B cell (primary cell): ENCODE measurements at regions not wholly inside any gene's neighbourhood (a gene's known extent, or its start where the extent isn't known, plus 50 kb on each side); places are given as distances from the start of the nearest gene placed in this dataset.

Source experiments
- ATAC-seq: fragments of 200-7000 bp; cut with Tn5 transposase; one replicate; pipeline ENCODE4 v1.10.0; 2021; ENCODE audit warnings: low read depth, mild to moderate bottlenecking, moderate number of reproducible peaks, moderate library complexity
- CTCF ChIA-PET: fragments of 350-600 bp; sonication (Branson Sonifier 250); formaldehyde crosslinking; loops from one replicate; lab custom pipeline; 2021; ENCODE audit warnings: antibody characterized with exemption, inconsistent platforms; lab: Charles Lee
- POLR2A ChIA-PET: fragments of 350-600 bp; sonication (Branson Sonifier 250); formaldehyde crosslinking; loops from one replicate; lab custom pipeline; 2021; ENCODE audit warnings: antibody characterized with exemption; lab: Charles Lee
- DNase-seq: peaks from one replicate; pipeline ENCODE4 v3.0.0; 2013
- H2AFZ ChIP-seq: 2 replicates; pipeline ENCODE4 v1.6.1; 2012; ENCODE audit warnings: mild to moderate bottlenecking, low read depth, low read length; ENCODE audit not compliant: insufficient read depth, poor library complexity, severe bottlenecking
- H3K27ac ChIP-seq, 2 donors: 1 replicate in 1 of 2; 2 replicates in 1 of 2; pipeline ENCODE4 v1.5.1; 2012 to 2013; ENCODE audit warnings: low read length in 2 of 2, mild to moderate bottlenecking in 2 of 2, moderate library complexity in 1 of 2
- H3K27me3 ChIP-seq, 4 experiments: fragments of 200-600 bp in 1 of 4; sonication (generic) in 1 of 4; replicated peaks in 1 of 4; 1 replicate in 2 of 4; 2 replicates in 2 of 4; pipeline versions ENCODE4 v1.6.1 to v1.7.0; 2013 to 2016; ENCODE audit warnings: low read length in 3 of 4, mild to moderate bottlenecking in 2 of 4, mixed read lengths in 1 of 4, moderate library complexity in 1 of 4; ENCODE audit not compliant: insufficient read depth in 4 of 4, control insufficient read depth in 3 of 4; ENCODE audit errors: control extremely low read depth in 1 of 4
- H3K36me3 ChIP-seq, 2 experiments: replicated peaks in 1 of 2; 1 replicate in 1 of 2; 2 replicates in 1 of 2; pipeline versions ENCODE4 v1.6.1 to v1.7.1; 2013; ENCODE audit warnings: low read length in 1 of 2; ENCODE audit not compliant: insufficient read depth in 2 of 2, control insufficient read depth in 1 of 2; ENCODE audit errors: control extremely low read depth in 1 of 2, extremely low read depth in 1 of 2
- H3K4me1 ChIP-seq, 2 donors: fragments of 200-600 bp in 1 of 2; sonication (generic) in 1 of 2; 1 replicate in 1 of 2; 2 replicates in 1 of 2; pipeline versions ENCODE4 v1.5.1 to v1.6.1; 2013 to 2017; ENCODE audit warnings: low read length in 2 of 2; ENCODE audit not compliant: control insufficient read depth in 2 of 2, insufficient read depth in 2 of 2
- H3K4me2 ChIP-seq: replicated peaks from 2 replicates; pipeline ENCODE3; 2012; ENCODE audit warnings: mild to moderate bottlenecking, low read depth, low read length; ENCODE audit not compliant: poor library complexity, severe bottlenecking
- H3K4me3 ChIP-seq, 5 experiments: fragments of 200-600 bp in 1 of 5; sonication (generic) in 1 of 5; 1 replicate in 3 of 5; 2 replicates in 2 of 5; pipeline versions ENCODE4 v1.5.1 to v1.7.0; 2011 to 2016; ENCODE audit warnings: low read length in 4 of 5, mild to moderate bottlenecking in 4 of 5, low read depth in 2 of 5, control low read depth in 1 of 5, moderate library complexity in 1 of 5; ENCODE audit not compliant: insufficient read depth in 1 of 5; ENCODE audit errors: control extremely low read depth in 1 of 5, extremely low read depth in 1 of 5
- H3K79me2 ChIP-seq: fragments of 200-600 bp; sonication (generic); one replicate; pipeline ENCODE4 v1.6.0; 2016; ENCODE audit warnings: low read length; ENCODE audit not compliant: control insufficient read depth, insufficient read depth
- H3K9ac ChIP-seq: fragments of 200-600 bp; sonication (generic); 2 replicates; pipeline ENCODE4 v1.6.1; 2017; ENCODE audit warnings: mild to moderate bottlenecking, low read length, moderate library complexity
- H3K9me3 ChIP-seq, 3 donors: one replicate each; pipeline versions ENCODE4 v1.6.1 to v1.7.1; 2013; ENCODE audit warnings: low read length in 2 of 3; ENCODE audit not compliant: control insufficient read depth in 2 of 3, insufficient read depth in 1 of 3; ENCODE audit errors: control extremely low read depth in 1 of 3
- H4K20me1 ChIP-seq: 2 replicates; pipeline ENCODE4 v1.6.0; 2012; ENCODE audit warnings: mild to moderate bottlenecking, low read length; ENCODE audit not compliant: insufficient read depth, control insufficient read depth, poor library complexity, severe bottlenecking
- H3K27ac Mint-ChIP-seq: one replicate; pipeline ENCODE4 v1.8.0; 2021; ENCODE audit warnings: mixed read lengths
- H3K27me3 Mint-ChIP-seq: one replicate; pipeline ENCODE4 v1.8.0; 2021; ENCODE audit warnings: mixed read lengths
- H3K4me1 Mint-ChIP-seq: one replicate; pipeline ENCODE4 v1.8.0; 2021; ENCODE audit warnings: mixed read lengths
- H3K4me3 Mint-ChIP-seq: one replicate; pipeline ENCODE4 v1.8.0; 2021; ENCODE audit warnings: mixed read lengths
- H3K9me3 Mint-ChIP-seq: one replicate; pipeline ENCODE4 v1.8.0; 2022; ENCODE audit warnings: mixed read lengths; ENCODE audit not compliant: insufficient read depth
- CTCF ChIP-seq: fragments of 200-600 bp; IDR thresholded peaks from one replicate; pipeline ENCODE4 v1.8.0; 2022; ENCODE audit warnings: antibody characterized with exemption, mild to moderate bottlenecking
- EZH2 ChIP-seq: IDR thresholded peaks from 2 replicates; pipeline ENCODE4 v1.6.1; 2012; ENCODE audit warnings: borderline replicate concordance, low read depth, mild to moderate bottlenecking, moderate library complexity, low read length; ENCODE audit not compliant: insufficient read depth, poor library complexity, severe bottlenecking
- WGBS: methylation state at CpG from one replicate; pipeline ENCODE4 v1.1.5; 2013; ENCODE audit warnings: missing lambda C conversion rate; ENCODE audit not compliant: insufficient coverage; 5-methylcytosine and 5-hydroxymethylcytosine counted together
- intact Hi-C: fragments of 100-400 bp; cut with micrococcal nuclease; formaldehyde crosslinking; loops from one replicate; pipeline ENCODE4 v1.10.0; 2022

- intact Hi-C loops: no loop called here
- H3K27ac Mint-ChIP-seq: no peak overlapping the region
- CTCF ChIA-PET: no interaction called here
Measured at GRCh38 chr20:52098186-52098585, 93.4 kb downstream of the ZFP64 start.

GRCh38 chr20:52096117-52096516 is 95.5 kb downstream of the ZFP64 start:
- no peaks in the 10 kb centered on the region for H3K79me2 ChIP-seq
- intact Hi-C loops: no loop called here
- no peaks in the 10 kb centered on the region for H3K4me1 ChIP-seq
- H3K27ac ChIP-seq: no peak overlapping the region
- no peak overlapping the region for H3K4me2 ChIP-seq
- H3K4me3 ChIP-seq: no peak overlapping the region
- H3K9me3 ChIP-seq: no peaks in the 10 kb centered on the region
- no peaks in the 10 kb centered on the region for H3K27me3 ChIP-seq
- no peak overlapping the region for H3K4me3 Mint-ChIP-seq
- CTCF ChIA-PET: no interaction called here
- no peak for DNase-seq
- no peak overlapping the region for H3K27ac Mint-ChIP-seq
- no peak overlapping the region for H3K9ac ChIP-seq
- H3K9me3 Mint-ChIP-seq: no peaks in the 10 kb centered on the region
- H3K36me3 ChIP-seq: peaks cover 0 to 5% of the 10 kb centered on the region in 2 experiments
- H3K27me3 Mint-ChIP-seq: no peaks in the 10 kb centered on the region
- H4K20me1 ChIP-seq: no peaks in the 10 kb centered on the region
- ATAC-seq: no peak
- no peaks in the 10 kb centered on the region for H3K4me1 Mint-ChIP-seq
- no peak overlapping the region for H2AFZ ChIP-seq
- WGBS: 96% methylated on average over 6 of the region's 6 CpGs
- POLR2A ChIA-PET: no interaction called here
- TF ChIP-seq CTCF (no peak), EZH2 (no peak)

More at GRCh38 chr20:52098186-52098585, 93.4 kb downstream of the ZFP64 start:
- WGBS: 92% methylated on average over 5 of the region's 6 CpGs
- DNase-seq: no peak
- ATAC-seq: no peak
- Histone ChIP-seq H3K27me3 (peaks cover 0 to 7% (median 0%) of the 10 kb centered on the region in 4 experiments), H3K9ac (no peak overlapping the region), H4K20me1 (no peaks in the 10 kb centered on the region), H3K27ac (no peak overlapping the region), H3K9me3 (no peaks in the 10 kb centered on the region), H3K4me1 (no peaks in the 10 kb centered on the region), H3K4me2 (no peak overlapping the region), H3K79me2 (no peaks in the 10 kb centered on the region), H2AFZ (no peak overlapping the region), H3K4me3 (no peak overlapping the region), H3K36me3 (peaks cover 0 to 5% of the 10 kb centered on the region in 2 experiments)
- POLR2A ChIA-PET: no interaction called here
- H3K27me3 Mint-ChIP-seq: peaks cover 7% of the 10 kb centered on the region
- TF ChIP-seq CTCF (no peak), EZH2 (no peak)
- H3K4me3 Mint-ChIP-seq: no peak overlapping the region
- peaks cover 3% of the 10 kb centered on the region for H3K4me1 Mint-ChIP-seq
- H3K9me3 Mint-ChIP-seq: no peaks in the 10 kb centered on the region
